GM10248 (cell line): ENCODE measurements at regions not wholly inside any gene's neighbourhood (a gene's known extent, or its start where the extent isn't known, plus 50 kb on each side); places are given as distances from the start of the nearest gene placed in this dataset.

Experiments
- CTCF ChIA-PET: fragments of 300-600 bp; sonication (Branson Sonifier 250); formaldehyde crosslinking; extraction: SDS; loops from one replicate; lab custom pipeline; 2021; ENCODE audit warnings: antibody characterized with exemption; lab: Yijun Ruan, JAX
- POLR2A ChIA-PET: fragments of 350-650 bp; sonication (Branson Sonifier 250); formaldehyde crosslinking; extraction: SDS; loops from one replicate; lab custom pipeline; 2020; ENCODE audit warnings: antibody characterized with exemption; lab: Yijun Ruan, JAX
- DNase-seq: peaks from one replicate; pipeline ENCODE4 v3.0.0; 2012; ENCODE audit errors: extremely low spot score
- CTCF ChIP-seq: IDR thresholded peaks from 2 replicates; pipeline ENCODE4 v1.5.1; 2012; ENCODE audit warnings: mild to moderate bottlenecking, low read depth; ENCODE audit errors: extremely low read depth, missing control alignments, control extremely low read depth

- ChIA-PET CTCF (interaction anchor here (1.3 kb wide), 1 partner anchor 11 kb away, joined by 4 read pairs; no protein-coding TSS in a partner anchor), POLR2A (no interaction called here)
- DNase-seq: no peak
- no peak for TF ChIP-seq CTCF
Measured at GRCh38 chr15:34700891-34701427, 53.8 kb downstream of the GJD2 start.

DNA sequence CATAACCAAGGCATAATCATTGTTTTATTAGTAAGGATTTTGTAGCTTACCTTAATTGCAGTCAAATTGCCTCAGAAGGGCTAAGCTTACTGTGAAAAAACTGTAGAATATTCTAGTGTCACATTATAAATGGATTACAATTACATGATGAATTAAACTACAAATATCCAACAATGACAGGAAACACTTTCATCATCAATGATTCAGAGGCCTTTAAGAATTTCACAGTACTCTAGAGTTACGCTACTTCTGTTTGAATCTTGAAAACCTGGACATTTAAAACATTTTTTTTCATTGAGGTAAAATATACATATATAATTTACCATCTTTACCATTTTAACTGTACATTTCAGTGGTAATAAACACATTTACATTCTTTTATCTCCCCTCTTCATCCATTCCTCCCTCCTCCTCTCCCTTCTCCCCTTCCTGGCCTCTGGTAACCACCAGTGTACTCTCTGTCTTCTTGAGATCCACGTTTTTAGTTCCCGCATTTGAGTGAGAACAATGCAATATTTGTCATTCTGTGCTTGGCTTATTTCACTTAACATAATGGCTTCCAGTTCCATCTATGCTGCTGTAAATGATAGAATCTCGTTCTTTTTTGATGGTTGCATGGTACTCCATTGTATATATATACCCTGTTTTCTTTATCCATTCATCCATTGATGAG, 54.7 kb downstream of the GJD2 start:
- ChIA-PET POLR2A (no interaction called here), CTCF (interaction anchor here (1.2 to 1.4 kb wide), 3 partner anchors 12 to 28 kb away, joined by 3 read pairs; no protein-coding TSS in a partner anchor)
- DNase-seq: no peak
- no peak for TF ChIP-seq CTCF

DNA sequence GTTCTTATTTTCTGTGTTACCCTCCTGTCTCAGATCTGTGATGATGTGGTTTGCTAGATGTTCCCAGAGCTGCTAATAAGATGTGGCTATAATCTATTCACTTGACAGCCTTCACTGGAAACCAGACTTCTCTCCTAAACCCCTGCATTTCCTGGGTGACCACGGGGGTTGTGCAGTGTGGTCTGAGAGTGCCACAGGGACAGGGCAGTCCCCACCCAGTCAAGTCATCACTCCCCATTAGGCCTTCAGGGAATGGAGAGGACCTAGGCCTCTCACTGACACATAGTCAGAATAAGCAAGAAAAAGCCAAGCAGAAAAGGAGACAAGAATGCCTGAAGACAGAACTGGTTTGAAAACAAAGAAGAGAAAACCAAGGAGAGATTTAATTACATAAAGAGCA, 58.3 kb downstream of the GJD2 start:
- CTCF ChIA-PET: interaction anchor here (2.0 kb wide), 1 partner anchor 12 kb away, joined by 11 read pairs; no protein-coding TSS in a partner anchor
- POLR2A ChIA-PET: no interaction called here
- no peak for TF ChIP-seq CTCF
- no peak for DNase-seq

- TF ChIP-seq CTCF: no peak
- POLR2A ChIA-PET: no interaction called here
- no peak for DNase-seq
- CTCF ChIA-PET: no interaction called here
Measured at GRCh38 chr15:34693053-34693744, 61.6 kb downstream of the GJD2 start.

DNA sequence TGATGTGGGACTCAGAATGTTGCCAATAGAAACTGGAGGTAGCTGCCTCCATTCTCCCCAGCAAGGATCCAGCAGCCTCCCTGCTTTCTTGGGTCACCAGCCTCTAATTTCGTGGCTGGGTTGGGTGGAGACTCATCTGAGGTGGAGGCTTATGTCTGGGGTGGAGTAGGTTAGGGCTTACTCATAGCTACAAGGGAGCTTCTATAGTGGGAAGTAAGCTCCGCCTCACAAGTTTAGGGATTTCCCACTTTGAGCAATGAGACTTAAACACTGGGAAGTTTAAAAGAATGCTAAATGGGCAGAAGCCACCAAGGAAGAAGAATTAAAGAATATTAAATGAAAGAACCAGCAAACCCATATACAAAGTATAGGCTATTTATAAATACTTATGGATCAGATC, 63.8 kb downstream of the GJD2 start:
- DNase-seq: no peak
- ChIA-PET POLR2A (no interaction called here), CTCF (interaction anchor here (1.1 kb wide), 1 partner anchor 18 kb away, joined by 3 read pairs; no protein-coding TSS in a partner anchor)
- no peak for TF ChIP-seq CTCF

- no peak for TF ChIP-seq CTCF
- POLR2A ChIA-PET: no interaction called here
- no peak for DNase-seq
- CTCF ChIA-PET: no interaction called here
Measured at GRCh38 chr15:34688699-34689098, 66.1 kb downstream of the GJD2 start.
